Adipocyte (in vitro differentiated cells): ENCODE measurements at regions not wholly inside any gene's neighbourhood (a gene's known extent, or its start where the extent isn't known, plus 50 kb on each side); places are given as distances from the start of the nearest gene placed in this dataset.

ENCODE experiments used
- DNase-seq: peaks from one replicate; pipeline ENCODE4 v3.0.0-alpha.2; 2015; ENCODE audit warnings: low read depth
- H3K27me3 ChIP-seq: replicated peaks from 2 replicates; pipeline ENCODE4 v1.7.0; 2013; ENCODE audit warnings: mild to moderate bottlenecking, low read length, moderate library complexity; ENCODE audit not compliant: control insufficient read depth, insufficient read depth
- H3K36me3 ChIP-seq: 2 replicates; pipeline ENCODE4 v1.7.0; 2013; ENCODE audit warnings: low read length, mild to moderate bottlenecking, moderate library complexity; ENCODE audit not compliant: control insufficient read depth, insufficient read depth, severe bottlenecking
- H3K4me1 ChIP-seq: 2 replicates; pipeline ENCODE4 v1.7.0; 2013; ENCODE audit warnings: mild to moderate bottlenecking, low read length, moderate library complexity; ENCODE audit not compliant: control insufficient read depth, insufficient read depth
- H3K4me3 ChIP-seq: 2 replicates; pipeline ENCODE4 v1.7.0; 2013; ENCODE audit warnings: mild to moderate bottlenecking, low read length, moderate library complexity
- H3K9ac ChIP-seq: 2 replicates; pipeline ENCODE4 v1.7.0; 2013; ENCODE audit warnings: mild to moderate bottlenecking, low read length, moderate library complexity
- H3K9me3 ChIP-seq: 2 replicates; pipeline ENCODE4 v1.7.0; 2013; ENCODE audit warnings: mild to moderate bottlenecking, low read length, moderate library complexity; ENCODE audit not compliant: control insufficient read depth

DNA sequence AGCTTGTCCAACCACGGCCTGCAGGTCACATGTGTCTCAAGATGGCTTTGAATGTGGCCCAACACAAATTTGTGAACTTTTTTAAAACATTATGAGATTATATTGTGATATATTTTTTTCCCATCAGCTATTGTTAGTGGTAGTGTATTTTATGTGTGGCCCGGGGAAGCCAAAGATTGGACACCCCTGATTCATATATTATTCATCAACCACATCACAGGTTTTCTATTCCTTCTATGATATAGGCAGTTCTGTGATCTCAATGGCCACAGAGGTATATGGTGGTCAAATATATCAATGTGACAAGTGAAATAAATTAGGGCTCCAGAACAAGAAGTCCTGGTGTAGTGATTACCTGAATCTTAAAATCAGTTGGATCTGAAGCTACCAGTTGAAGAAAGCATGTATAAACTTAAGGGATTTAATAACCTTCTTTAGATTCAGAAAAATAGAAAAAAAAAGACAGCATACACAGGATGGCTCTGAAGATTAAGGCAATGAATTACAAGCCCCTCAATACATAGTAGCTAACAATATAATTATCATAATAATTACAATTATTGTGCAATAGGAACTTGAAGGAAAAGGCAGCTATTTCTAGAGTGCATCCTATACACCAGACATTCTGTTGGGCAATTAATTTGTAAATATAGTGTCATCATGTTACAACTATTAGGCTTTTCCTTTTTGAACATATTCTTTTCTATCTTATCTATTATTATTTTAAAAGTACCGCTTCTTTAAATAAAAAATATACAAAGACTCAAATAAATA is 530.4 kb upstream of the PTPRD start:
- no peaks in the 10 kb centered on the region for H3K4me1 ChIP-seq
- no peak overlapping the region for H3K4me3 ChIP-seq
- H3K9me3 ChIP-seq, result no peaks in the 10 kb centered on the region
- no peaks in the 10 kb centered on the region for H3K27me3 ChIP-seq
- no peak for DNase-seq
- H3K9ac ChIP-seq, result no peak overlapping the region
- no peaks in the 10 kb centered on the region for H3K36me3 ChIP-seq

DNA sequence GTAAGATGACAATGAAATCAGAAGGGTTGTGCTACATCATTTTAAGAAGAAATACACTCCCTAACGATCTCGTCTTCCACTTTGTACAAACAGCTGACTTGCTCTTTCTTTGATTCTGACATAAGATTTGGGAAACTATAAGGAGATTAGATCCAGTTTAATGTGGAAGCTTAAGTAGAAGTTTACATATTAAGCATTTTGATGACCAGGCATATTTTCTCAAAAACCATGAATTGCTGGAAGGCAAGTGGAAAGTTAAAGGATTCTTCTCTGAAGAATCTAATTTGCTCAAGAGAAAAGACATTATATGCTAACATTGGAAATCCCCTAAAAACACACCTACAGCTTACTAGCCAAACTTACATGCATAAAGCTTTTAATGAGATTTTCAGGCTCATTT is 531.9 kb upstream of the PTPRD start:
- no peaks in the 10 kb centered on the region for H3K9me3 ChIP-seq

DNA sequence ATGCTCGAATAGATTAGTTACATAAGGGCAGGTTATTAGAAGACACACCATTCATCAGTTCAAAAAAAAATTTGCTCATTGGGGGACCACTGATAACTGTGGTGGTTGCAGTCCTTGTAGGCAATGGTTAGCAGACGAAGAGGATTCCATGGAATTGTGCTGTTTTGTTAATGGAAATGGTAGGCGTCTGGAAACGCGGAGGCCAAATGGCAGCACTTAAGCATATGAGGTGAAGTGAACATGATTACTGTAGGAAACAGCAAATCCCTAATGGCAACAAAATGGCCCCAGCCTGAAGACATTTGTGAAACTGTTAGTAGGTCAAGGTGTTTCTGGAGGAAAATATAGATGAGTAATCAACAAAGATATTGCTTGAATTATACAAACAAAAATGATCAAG is 535.4 kb upstream of the PTPRD start:
- Histone ChIP-seq H3K4me3 (no peak overlapping the region), H3K4me1 (no peaks in the 10 kb centered on the region), H3K36me3 (no peaks in the 10 kb centered on the region), H3K9ac (no peak overlapping the region), H3K27me3 (no peaks in the 10 kb centered on the region), H3K9me3 (no peaks in the 10 kb centered on the region)
- no peak for DNase-seq

More for the DNA sequence above, 531.9 kb upstream of the PTPRD start:
- Histone ChIP-seq H3K4me1 (no peaks in the 10 kb centered on the region), H3K9ac (no peak overlapping the region), H3K36me3 (no peaks in the 10 kb centered on the region), H3K4me3 (no peak overlapping the region), H3K27me3 (no peaks in the 10 kb centered on the region)
- no peak for DNase-seq

DNA sequence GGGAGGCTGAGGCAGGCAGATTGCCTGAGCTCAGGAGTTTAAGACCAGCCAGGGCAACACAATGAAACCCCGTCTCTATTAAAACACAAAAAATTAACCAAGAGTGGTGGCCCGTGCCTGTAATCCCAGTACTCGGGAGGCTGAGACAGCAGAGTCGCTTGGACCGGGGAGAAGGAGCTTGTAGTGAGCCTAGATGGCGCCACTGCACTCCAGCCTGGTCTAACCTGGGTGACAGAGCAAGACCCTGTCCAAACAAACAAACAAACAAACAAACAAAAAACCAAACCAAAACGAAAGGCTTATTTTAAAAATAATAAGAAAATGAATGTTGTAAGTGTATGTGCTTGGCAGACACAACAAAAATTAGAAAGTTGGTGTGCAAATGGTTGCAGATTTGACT is 536.3 kb upstream of the PTPRD start:
- no peak for DNase-seq
- Histone ChIP-seq H3K4me3 (no peak overlapping the region), H3K9me3 (no peaks in the 10 kb centered on the region), H3K36me3 (no peaks in the 10 kb centered on the region), H3K4me1 (no peaks in the 10 kb centered on the region), H3K9ac (no peak overlapping the region), H3K27me3 (no peaks in the 10 kb centered on the region)

DNA sequence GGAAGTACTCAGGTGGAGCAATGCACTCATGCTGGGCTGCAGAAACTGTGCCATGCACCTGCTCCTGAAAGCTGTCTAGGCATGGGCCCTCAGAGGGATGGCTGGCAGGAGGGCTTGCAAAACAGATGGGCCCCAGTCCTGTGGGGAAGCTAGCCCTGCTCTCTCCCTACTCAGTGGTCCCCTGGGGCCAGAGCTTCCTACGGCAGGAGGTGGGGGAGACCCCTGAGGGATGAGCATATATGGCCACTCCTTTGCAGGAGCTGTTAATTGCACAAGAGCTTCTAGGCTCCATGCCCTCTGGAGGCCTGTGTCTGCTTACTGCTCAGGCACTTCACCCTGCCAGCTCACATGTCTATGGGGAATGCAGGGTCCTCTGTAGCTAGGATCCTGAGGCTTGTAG is 545.3 kb upstream of the PTPRD start:
- Histone ChIP-seq H3K36me3 (no peaks in the 10 kb centered on the region), H3K4me3 (no peak overlapping the region), H3K9me3 (peaks cover 10% of the 10 kb centered on the region), H3K27me3 (no peaks in the 10 kb centered on the region), H3K9ac (no peak overlapping the region), H3K4me1 (no peaks in the 10 kb centered on the region)
- no peak for DNase-seq

GRCh38 chr9:11158676-11159075 is 545.9 kb upstream of the PTPRD start:
- Histone ChIP-seq H3K27me3 (no peaks in the 10 kb centered on the region), H3K9me3 (peaks cover 10% of the 10 kb centered on the region), H3K4me3 (no peak overlapping the region), H3K9ac (no peak overlapping the region), H3K4me1 (no peaks in the 10 kb centered on the region), H3K36me3 (no peaks in the 10 kb centered on the region)
- DNase-seq, result no peak

- H3K4me1 ChIP-seq, result no peaks in the 10 kb centered on the region
- peaks cover 10% of the 10 kb centered on the region for H3K9me3 ChIP-seq
- no peak for DNase-seq
- H3K36me3 ChIP-seq, result no peaks in the 10 kb centered on the region
- H3K9ac ChIP-seq, result no peak overlapping the region
- H3K4me3 ChIP-seq, result no peak overlapping the region
- no peaks in the 10 kb centered on the region for H3K27me3 ChIP-seq
Measured at GRCh38 chr9:11159318-11159862, 546.6 kb upstream of the PTPRD start.

DNA sequence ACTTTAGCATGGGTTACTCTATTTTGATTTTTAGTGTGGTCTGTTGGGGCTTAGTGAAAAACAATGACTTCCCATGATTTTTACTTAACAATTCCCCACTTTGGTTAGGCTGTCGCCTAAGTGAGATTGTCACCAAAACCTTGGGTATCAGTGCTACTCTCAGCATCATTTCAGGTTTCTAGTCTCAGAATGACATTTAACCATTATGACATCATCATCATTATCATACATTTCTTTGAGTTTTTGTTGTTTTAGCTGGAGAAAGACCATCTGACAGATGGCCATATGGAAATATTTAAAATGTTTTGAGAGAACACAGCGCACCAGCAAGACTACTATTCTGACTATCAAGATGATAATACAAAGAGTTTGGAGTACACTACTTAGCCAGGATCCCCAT is 551.0 kb upstream of the PTPRD start:
- Histone ChIP-seq H3K9me3 (peaks cover 10% of the 10 kb centered on the region), H3K9ac (no peak overlapping the region), H3K27me3 (no peaks in the 10 kb centered on the region), H3K4me3 (no peak overlapping the region), H3K4me1 (no peaks in the 10 kb centered on the region), H3K36me3 (no peaks in the 10 kb centered on the region)
- no peak for DNase-seq

DNA sequence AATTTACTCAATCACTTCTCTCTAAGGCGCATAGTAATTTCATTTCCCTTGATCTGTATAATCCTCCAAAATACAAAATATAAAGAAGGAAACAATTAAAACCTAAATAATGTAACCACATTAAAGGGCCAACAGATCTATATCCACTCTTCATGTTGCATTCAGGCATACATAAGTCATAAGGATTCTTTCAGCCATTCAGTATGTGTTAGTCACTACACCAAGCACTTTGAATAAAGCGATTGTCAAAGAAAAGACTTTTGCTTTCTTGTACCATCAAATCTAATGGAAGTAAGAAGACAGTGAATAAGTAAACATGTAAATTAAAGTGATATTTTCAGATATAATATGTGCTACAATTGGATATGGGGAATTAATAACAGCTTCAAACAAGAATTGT is 569.2 kb upstream of the PTPRD start:
- Histone ChIP-seq H3K9ac (no peak overlapping the region), H3K27me3 (no peaks in the 10 kb centered on the region), H3K4me1 (no peaks in the 10 kb centered on the region), H3K9me3 (peaks cover 8% of the 10 kb centered on the region), H3K36me3 (no peaks in the 10 kb centered on the region), H3K4me3 (no peak overlapping the region)
- no peak for DNase-seq

GRCh38 chr9:11190719-11191118 is 577.9 kb upstream of the PTPRD start:
- H3K27me3 ChIP-seq, result no peaks in the 10 kb centered on the region
- H3K36me3 ChIP-seq, result no peaks in the 10 kb centered on the region
- no peaks in the 10 kb centered on the region for H3K4me1 ChIP-seq
- H3K9ac ChIP-seq, result no peak overlapping the region
- DNase-seq, result no peak
- H3K4me3 ChIP-seq, result no peak overlapping the region
- peaks cover 15% of the 10 kb centered on the region for H3K9me3 ChIP-seq

- no peaks in the 10 kb centered on the region for H3K27me3 ChIP-seq
- H3K4me1 ChIP-seq, result no peaks in the 10 kb centered on the region
- no peak overlapping the region for H3K9ac ChIP-seq
- H3K36me3 ChIP-seq, result no peaks in the 10 kb centered on the region
- no peak for DNase-seq
- H3K4me3 ChIP-seq, result no peak overlapping the region
- peaks cover 11% of the 10 kb centered on the region for H3K9me3 ChIP-seq
Measured at GRCh38 chr9:11192993-11193392, 580.2 kb upstream of the PTPRD start.

GRCh38 chr9:11194246-11194645 is 581.4 kb upstream of the PTPRD start:
- DNase-seq, result no peak
- Histone ChIP-seq H3K36me3 (no peaks in the 10 kb centered on the region), H3K4me3 (no peak overlapping the region), H3K4me1 (no peaks in the 10 kb centered on the region), H3K27me3 (no peaks in the 10 kb centered on the region), H3K9me3 (peaks cover 4% of the 10 kb centered on the region), H3K9ac (no peak overlapping the region)
